Tongue (tissue), 2 donors: ENCODE measurements at regions not wholly inside any gene's neighbourhood (a gene's known extent, or its start where the extent isn't known, plus 50 kb on each side); places are given as distances from the start of the nearest gene placed in this dataset. TPM values are rescaled to one million over a fixed set of nuclear protein-coding genes. Genes with fewer than 3 reads are reported as not detected.
"Not testable (repeated sequence)": the region's sequence is repeated elsewhere in the genome, so short reads cannot be mapped to it uniquely, and the experiment has no call there.

Experiments
- DNase-seq: peaks from one replicate; pipeline ENCODE4 v3.0.0-alpha.2; 2015
- small RNA-seq: library from RNA; depleted of rRNA; stranded (forward); fragments of <200 nt; gene quantifications from one replicate; pipeline ENCODE3, GENCODE V24; 2014; ENCODE audit warnings: low replicate concordance

GRCh38 chr13:23107665-23108064, 73.1 kb upstream of the SGCG start:
- no peak for DNase-seq

- no peak for DNase-seq
Measured at GRCh38 chr13:23119131-23119530, 61.6 kb upstream of the SGCG start.

- not testable (repeated sequence) for DNase-seq
Measured at GRCh38 chr13:23127540-23127939, 53.2 kb upstream of the SGCG start.

GRCh38 chr13:23129331-23129730, 51.4 kb upstream of the SGCG start:
- no peak for DNase-seq

Small RNAs in the stretch of these regions (small RNA-seq; reads per million reads assigned to genes)
- gene MTND3P1 = not detected
- not detected for gene RF00049
